Stomach (tissue), 8 donors: ENCODE measurements at regions not wholly inside any gene's neighbourhood (a gene's known extent, or its start where the extent isn't known, plus 50 kb on each side); places are given as distances from the start of the nearest gene placed in this dataset.
"Not testable (repeated sequence)": the region's sequence is repeated elsewhere in the genome, so short reads cannot be mapped to it uniquely, and the experiment has no call there.

Source experiments
- DNase-seq, 2 donors: peaks; one replicate each; pipeline versions ENCODE4 v3.0.0 to v3.0.0-alpha.2; 2013 to 2019
- H3K27ac ChIP-seq, 5 donors: fragments of 200-600 bp in 4 of 5; sonication (generic) in 4 of 5; one replicate each; pipeline ENCODE4 v1.5.1; 2013 to 2019; ENCODE audit warnings: mild to moderate bottlenecking in 1 of 5, moderate library complexity in 1 of 5
- H3K27me3 ChIP-seq, 3 donors: fragments of 200-600 bp; sonication (generic); one replicate each; pipeline ENCODE4 v1.5.1; 2017 to 2019; ENCODE audit warnings: mixed run types in 1 of 3
- H3K36me3 ChIP-seq, 4 donors: fragments of 200-600 bp; sonication (generic); 1 replicate in 3 of 4; 2 replicates in 1 of 4; pipeline ENCODE4 v1.5.1; 2016 to 2019
- H3K4me1 ChIP-seq, 4 donors: fragments of 200-600 bp; sonication (generic); one replicate each; pipeline ENCODE4 v1.5.1; 2016 to 2019
- H3K4me3 ChIP-seq, 4 donors: fragments of 200-600 bp; sonication (generic) in 3 of 4; one replicate each; pipeline ENCODE4 v1.5.1; 2016 to 2019; ENCODE audit warnings: mild to moderate bottlenecking in 1 of 4
- H3K9me3 ChIP-seq, 4 donors: fragments of 200-600 bp; sonication (generic); one replicate each; pipeline ENCODE4 v1.5.1; 2016 to 2019
- EP300 ChIP-seq: sonication (generic); formaldehyde crosslinking; IDR thresholded peaks from one replicate; pipeline ENCODE4 v1.6.1; 2017; ENCODE audit warnings: antibody characterized with exemption
- POLR2A ChIP-seq, 4 donors: fragments of 450-650 bp; IDR thresholded peaks; one replicate each; pipeline ENCODE4 v1.6.1; 2016; ENCODE audit warnings: antibody characterized with exemption in 4 of 4, control low read depth in 2 of 4, mild to moderate bottlenecking in 1 of 4, moderate library complexity in 1 of 4
- POLR2AphosphoS5 ChIP-seq, 3 donors: sonication (generic); formaldehyde crosslinking; IDR thresholded peaks; one replicate each; pipeline ENCODE4 v1.6.1; 2016; ENCODE audit warnings: antibody characterized with exemption in 3 of 3
- WGBS, 5 donors: extraction: QIAGEN DNeasy Blood & Tissue Kit in 3 of 5; methylation state at CpG; one replicate each; pipeline versions ENCODE4 v1.1.5 to v1.1.7; 2013 to 2018; 5-methylcytosine and 5-hydroxymethylcytosine counted together
- intact Hi-C: fragments of 100-400 bp; cut with DNase I; formaldehyde crosslinking; loops from one replicate; pipeline ENCODE4 v1.15.1; 2023; ENCODE audit warnings: low total_unique reads
- TF ChIP-seq, protein P1 (sequence below), 7 experiments: fragments of 450-650 bp in 4 of 7; fragments of 200-600 bp in 3 of 7; sonication (generic) in 3 of 7; IDR thresholded peaks; one replicate each; pipeline ENCODE4 v1.5.1; 2016 to 2019; ENCODE audit warnings: antibody characterized with exemption in 7 of 7, control low read depth in 2 of 7, mild to moderate bottlenecking in 1 of 7
- donor health status: healthy with polysubstance abuse.
- donor health status: Bipolar disorder and iron deficiency.
- donor health status: healthy.

DNA sequence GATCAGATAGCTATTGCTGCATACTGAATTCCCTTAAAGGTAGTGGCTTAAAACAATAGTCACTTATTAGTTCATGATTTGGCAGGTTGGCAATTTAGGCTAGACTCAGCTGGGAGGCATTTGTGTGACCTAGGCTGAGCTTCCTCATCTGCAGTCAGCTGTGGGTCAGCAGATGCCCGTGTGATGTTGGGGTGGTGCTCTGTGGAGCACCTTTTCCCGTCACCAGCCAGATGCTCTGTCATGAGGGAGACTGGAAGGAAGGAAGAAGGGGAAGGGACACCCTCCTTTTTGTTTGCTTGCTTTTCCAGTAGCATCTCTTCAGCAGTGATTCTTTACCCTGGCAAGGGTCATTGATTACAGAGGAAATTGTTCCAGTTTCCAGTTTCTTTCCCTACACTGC, 99.1 kb downstream of the NPIPB5 start:
- H3K36me3 ChIP-seq, H3K4me1 ChIP-seq, H3K27ac ChIP-seq, H3K4me3 ChIP-seq, DNase-seq, H3K27me3 ChIP-seq, intact Hi-C loops: not testable (repeated sequence)
- WGBS, 5 donors: 40 to 45% methylated on average over 1 of the region's 2 CpGs; no CpG with 5 or more reads in 3 of the 5 donors
- peaks cover 0 to 12% (median 8%) of the 10 kb centered on the region in 4 donors for H3K9me3 ChIP-seq

DNA sequence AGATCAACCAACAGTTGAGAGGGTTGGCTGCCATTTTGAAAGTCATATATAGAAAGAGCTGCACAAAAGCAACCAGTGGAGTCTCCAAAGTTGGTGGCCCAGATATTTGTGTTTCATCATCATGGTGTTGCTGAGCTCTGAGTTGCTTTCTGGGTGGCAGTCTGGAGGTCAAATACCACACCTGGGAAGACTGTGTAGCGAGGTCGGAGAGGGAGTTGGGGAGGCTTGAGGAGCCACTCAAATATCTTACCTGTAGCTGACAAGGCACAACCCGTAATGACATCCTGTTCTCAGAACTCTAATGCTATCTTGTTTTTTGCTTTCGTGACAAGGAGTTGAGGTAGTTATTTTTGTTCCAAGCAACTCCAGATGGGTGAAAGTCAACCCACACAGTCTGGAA, 100.4 kb downstream of the NPIPB5 start:
- not testable (repeated sequence) for H3K36me3 ChIP-seq
- 80 to 92% (median 88%) methylated on average over 4 of the region's 4 CpGs for WGBS, 5 donors

DNA sequence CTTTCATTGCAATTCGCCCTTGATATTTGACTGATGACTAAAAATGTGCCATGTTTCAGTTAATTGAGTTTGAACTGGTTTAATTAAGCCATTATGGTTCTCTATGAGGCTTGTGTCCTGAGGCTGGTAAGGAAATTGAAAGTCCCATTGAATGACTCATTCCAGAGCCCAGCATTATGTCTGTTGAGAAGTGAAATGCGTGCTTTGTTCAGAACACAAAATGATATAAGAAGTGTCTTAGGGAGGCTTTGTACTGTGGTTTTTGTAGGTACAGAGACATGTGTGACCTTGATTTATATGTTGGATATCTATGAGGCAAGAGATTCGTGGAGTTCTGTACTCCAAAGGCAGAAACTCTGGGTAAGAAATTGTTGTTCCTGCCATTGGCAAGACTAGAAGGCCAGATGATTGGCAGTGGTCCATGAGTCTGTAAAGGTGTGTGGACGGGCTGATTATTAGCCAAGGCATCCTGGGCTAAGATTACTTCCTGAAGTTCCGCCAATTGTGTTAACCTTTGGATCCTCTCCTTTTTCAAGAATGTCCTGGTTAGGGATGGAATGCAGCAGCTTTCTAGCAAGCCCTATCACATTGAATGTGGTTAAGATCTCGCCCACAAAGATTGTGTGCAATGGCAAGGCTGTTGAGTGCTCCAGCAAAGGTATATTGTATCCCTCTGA, 103.7 kb downstream of the NPIPB5 start:
- DNase-seq: no peak
- H3K4me3 ChIP-seq: no peak overlapping the region
- 61 to 69% (median 67%) methylated on average over 6 of the region's 6 CpGs for WGBS, 5 donors
- TF ChIP-seq POLR2A (IDR thresholded peaks at IDR 0.05) (no peak), POLR2AphosphoS5 (IDR thresholded peaks at IDR 0.05) (no peak), EP300 (no peak)
- TF ChIP-seq, protein P1, sequence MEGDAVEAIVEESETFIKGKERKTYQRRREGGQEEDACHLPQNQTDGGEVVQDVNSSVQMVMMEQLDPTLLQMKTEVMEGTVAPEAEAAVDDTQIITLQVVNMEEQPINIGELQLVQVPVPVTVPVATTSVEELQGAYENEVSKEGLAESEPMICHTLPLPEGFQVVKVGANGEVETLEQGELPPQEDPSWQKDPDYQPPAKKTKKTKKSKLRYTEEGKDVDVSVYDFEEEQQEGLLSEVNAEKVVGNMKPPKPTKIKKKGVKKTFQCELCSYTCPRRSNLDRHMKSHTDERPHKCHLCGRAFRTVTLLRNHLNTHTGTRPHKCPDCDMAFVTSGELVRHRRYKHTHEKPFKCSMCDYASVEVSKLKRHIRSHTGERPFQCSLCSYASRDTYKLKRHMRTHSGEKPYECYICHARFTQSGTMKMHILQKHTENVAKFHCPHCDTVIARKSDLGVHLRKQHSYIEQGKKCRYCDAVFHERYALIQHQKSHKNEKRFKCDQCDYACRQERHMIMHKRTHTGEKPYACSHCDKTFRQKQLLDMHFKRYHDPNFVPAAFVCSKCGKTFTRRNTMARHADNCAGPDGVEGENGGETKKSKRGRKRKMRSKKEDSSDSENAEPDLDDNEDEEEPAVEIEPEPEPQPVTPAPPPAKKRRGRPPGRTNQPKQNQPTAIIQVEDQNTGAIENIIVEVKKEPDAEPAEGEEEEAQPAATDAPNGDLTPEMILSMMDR (IDR thresholded peaks at IDR 0.05): no peak
- H3K27me3 ChIP-seq: peaks cover 0 to 31% (median 0%) of the 10 kb centered on the region in 3 donors
- H3K9me3 ChIP-seq: peaks cover 0 to 12% (median 8%) of the 10 kb centered on the region in 4 donors
- intact Hi-C loops: no loop called here
- H3K36me3 ChIP-seq: no peaks in the 10 kb centered on the region
- no peaks in the 10 kb centered on the region for H3K4me1 ChIP-seq
- no peak overlapping the region for H3K27ac ChIP-seq

More for the DNA sequence above, 100.4 kb downstream of the NPIPB5 start:
- H3K27ac ChIP-seq, intact Hi-C loops, H3K4me3 ChIP-seq, DNase-seq, H3K27me3 ChIP-seq, H3K4me1 ChIP-seq: not testable (repeated sequence)
- peaks cover 0 to 12% (median 8%) of the 10 kb centered on the region in 4 donors for H3K9me3 ChIP-seq

DNA sequence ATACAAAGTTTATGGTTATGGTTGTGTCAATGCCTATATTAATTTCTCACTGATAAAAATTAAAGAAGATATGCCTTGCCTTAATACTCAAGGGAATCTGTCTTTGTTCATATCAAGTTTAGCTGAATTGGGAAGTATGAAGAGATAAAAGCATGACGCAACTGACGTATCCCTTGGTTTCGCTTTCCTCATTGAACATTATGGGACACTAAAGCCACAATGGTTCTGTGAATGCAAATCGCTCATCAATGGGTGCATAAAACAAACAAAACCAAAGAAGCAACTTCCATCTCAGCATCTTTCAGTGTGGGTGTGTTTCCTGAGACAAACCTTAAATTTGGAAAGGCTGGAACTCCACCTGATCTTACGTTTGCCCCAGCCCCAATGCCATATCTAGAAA, 108.2 kb downstream of the NPIPB5 start:
- Histone ChIP-seq H3K36me3 (no peaks in the 10 kb centered on the region), H3K4me1 (no peaks in the 10 kb centered on the region), H3K9me3 (peaks cover 0 to 9% (median 6%) of the 10 kb centered on the region in 4 donors), H3K27me3 (peaks cover 0 to 48% (median 9%) of the 10 kb centered on the region in 3 donors), H3K27ac (no peak overlapping the region), H3K4me3 (no peak overlapping the region)
- intact Hi-C loops: no loop called here
- no peak for TF ChIP-seq EP300
- TF ChIP-seq, protein P1 (IDR thresholded peaks at IDR 0.05): no peak
- no peak for TF ChIP-seq POLR2A (IDR thresholded peaks at IDR 0.05)
- TF ChIP-seq POLR2AphosphoS5 (IDR thresholded peaks at IDR 0.05): no peak
- DNase-seq: no peak
- 78 to 86% (median 81%) methylated on average over 5 of the region's 5 CpGs for WGBS, 5 donors

DNA sequence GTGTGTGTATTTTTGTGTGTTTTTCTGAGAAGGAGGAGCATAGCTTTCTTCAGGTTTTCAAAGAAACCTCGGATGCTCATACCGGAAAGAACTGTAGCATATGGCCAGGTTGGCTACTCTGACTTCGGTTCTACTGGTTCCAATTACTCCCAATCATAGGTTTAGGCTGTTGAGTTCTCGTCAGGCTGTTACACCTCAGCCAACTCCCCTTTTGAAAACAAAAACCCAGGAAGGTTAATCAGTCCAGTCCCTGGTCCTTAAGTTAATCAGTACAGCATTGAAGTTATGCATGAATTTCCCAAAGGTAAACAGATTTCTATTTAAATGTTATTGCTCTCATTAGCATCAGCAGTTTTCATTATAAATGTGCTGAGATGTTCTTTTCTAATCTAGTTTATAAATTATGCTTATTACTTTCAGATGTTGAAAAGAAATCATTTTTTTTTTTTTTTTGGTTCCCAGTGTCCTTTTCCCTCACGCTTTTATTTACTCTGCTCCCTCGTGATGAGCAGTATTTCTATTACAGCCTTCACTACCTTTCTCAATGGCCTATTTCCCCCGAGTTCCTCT, 111.0 kb downstream of the NPIPB5 start:
- Histone ChIP-seq H3K9me3 (no peaks in the 10 kb centered on the region), H3K36me3 (no peaks in the 10 kb centered on the region), H3K4me1 (no peaks in the 10 kb centered on the region), H3K27ac (no peak overlapping the region), H3K4me3 (no peak overlapping the region), H3K27me3 (peaks cover 0 to 56% (median 21%) of the 10 kb centered on the region in 3 donors)
- no peak for DNase-seq
- intact Hi-C loops: no loop called here
- 40 to 54% (median 51%) methylated on average over 7 of the region's 7 CpGs for WGBS, 5 donors
- TF ChIP-seq, protein P1 (IDR thresholded peaks at IDR 0.05): no peak
- no peak for TF ChIP-seq POLR2AphosphoS5 (IDR thresholded peaks at IDR 0.05)
